ENCODE measurements at regions not wholly inside any gene's neighbourhood (a gene's known extent, or its start where the extent isn't known, plus 50 kb on each side); places are given as distances from the start of the nearest gene placed in this dataset.

- POLR2A ChIA-PET = interaction anchor here (0.5 to 1.3 kb wide), 10 partner anchors 20 to 1660 kb away, joined by 3 to 14 read pairs (median 4); no protein-coding TSS in a partner anchor
- H3K27me3 ChIP-seq (ENCODE audit: control insufficient read depth, insufficient read depth, low read length) = peaks cover 3% of the 10 kb centered on the region
- no peaks in the 10 kb centered on the region for H3K9me3 ChIP-seq (ENCODE audit: control insufficient read depth, insufficient read depth, low read length)
- H3K27ac ChIP-seq (ENCODE audit: low read depth, low read length) = peak overlapping the region; percentile 61
- H3K4me3 ChIP-seq (ENCODE audit: low read depth, low read length) = peak overlapping the region; percentile 3; the same call in 1 of the 2 replicates
- DNase-seq (ENCODE audit: low read depth, low spot score) = peak; percentile 91
- no peak for TF ChIP-seq CTCF (IDR thresholded peaks at IDR 0.05; ENCODE audit: low read depth, low read length)
- CTCF ChIA-PET = interaction anchor here (0.6 to 1.6 kb wide), 4 partner anchors 20 to 262 kb away, joined by 3 to 6 read pairs (median 3); no protein-coding TSS in a partner anchor
Observed at GRCh38 chr15:62569460-62570404, 404.6 kb upstream of the C2CD4B start.

- H3K4me3 ChIP-seq (ENCODE audit: low read depth, low read length) = no peak overlapping the region
- H3K27me3 ChIP-seq (ENCODE audit: control insufficient read depth, insufficient read depth, low read length) = peaks cover 3% of the 10 kb centered on the region
- no peak overlapping the region for H3K27ac ChIP-seq (ENCODE audit: low read depth, low read length)
- H3K9me3 ChIP-seq (ENCODE audit: control insufficient read depth, insufficient read depth, low read length) = no peaks in the 10 kb centered on the region
- ChIA-PET CTCF (interaction anchor here (0.6 to 1.6 kb wide), 2 partner anchors 49 to 172 kb away, joined by 3 to 6 read pairs; no protein-coding TSS in a partner anchor), POLR2A (interaction anchor here (0.9 kb wide), 1 partner anchor 48 kb away, joined by 4 read pairs; no protein-coding TSS in a partner anchor)
- no peak for DNase-seq (ENCODE audit: low read depth, low spot score)
- TF ChIP-seq CTCF (IDR thresholded peaks at IDR 0.05; ENCODE audit: low read depth, low read length) = no peak
Observed at GRCh38 chr15:62570405-62570783, 405.3 kb upstream of the C2CD4B start.

GRCh38 chr15:62571072-62571471, 406.0 kb upstream of the C2CD4B start:
- ChIA-PET CTCF (interaction anchor here (1.6 kb wide), 1 partner anchor 49 kb away, joined by 3 read pairs; no protein-coding TSS in a partner anchor), POLR2A (interaction anchor here (0.5 kb wide), 1 partner anchor 106 kb away, joined by 3 read pairs; no protein-coding TSS in a partner anchor)
- no peak for TF ChIP-seq CTCF (IDR thresholded peaks at IDR 0.05; ENCODE audit: low read depth, low read length)
- Histone ChIP-seq H3K9me3 (ENCODE audit: control insufficient read depth, insufficient read depth, low read length) (no peaks in the 10 kb centered on the region), H3K4me3 (ENCODE audit: low read depth, low read length) (no peak overlapping the region), H3K27me3 (ENCODE audit: control insufficient read depth, insufficient read depth, low read length) (peaks cover 3% of the 10 kb centered on the region), H3K27ac (ENCODE audit: low read depth, low read length) (no peak overlapping the region)
- no peak for DNase-seq (ENCODE audit: low read depth, low spot score)

- Histone ChIP-seq H3K9me3 (ENCODE audit: control insufficient read depth, insufficient read depth, low read length) (no peaks in the 10 kb centered on the region), H3K27me3 (ENCODE audit: control insufficient read depth, insufficient read depth, low read length) (peaks cover 3% of the 10 kb centered on the region), H3K27ac (ENCODE audit: low read depth, low read length) (no peak overlapping the region), H3K4me3 (ENCODE audit: low read depth, low read length) (no peak overlapping the region)
- no peak for TF ChIP-seq CTCF (IDR thresholded peaks at IDR 0.05; ENCODE audit: low read depth, low read length)
- POLR2A ChIA-PET = no interaction called here
- no peak for DNase-seq (ENCODE audit: low read depth, low spot score)
- CTCF ChIA-PET = no interaction called here
Observed at GRCh38 chr15:62572797-62573196, 407.7 kb upstream of the C2CD4B start.

- ChIA-PET POLR2A (no interaction called here), CTCF (no interaction called here)
- no peak for DNase-seq (ENCODE audit: low read depth, low spot score)
- no peak for TF ChIP-seq CTCF (IDR thresholded peaks at IDR 0.05; ENCODE audit: low read depth, low read length)
- Histone ChIP-seq H3K9me3 (ENCODE audit: control insufficient read depth, insufficient read depth, low read length) (no peaks in the 10 kb centered on the region), H3K27me3 (ENCODE audit: control insufficient read depth, insufficient read depth, low read length) (peaks cover 3% of the 10 kb centered on the region), H3K4me3 (ENCODE audit: low read depth, low read length) (no peak overlapping the region), H3K27ac (ENCODE audit: low read depth, low read length) (no peak overlapping the region)
Observed at GRCh38 chr15:62573876-62574275, 408.8 kb upstream of the C2CD4B start.

Measured in AG04450 (cell line).